ENCODE measurements at regions not wholly inside any gene's neighbourhood (a gene's known extent, or its start where the extent isn't known, plus 50 kb on each side); places are given as distances from the start of the nearest gene placed in this dataset.

- Mint-ChIP-seq H3K27me3 (peaks cover 8% of the 10 kb centered on the region), H3K4me1 (ENCODE audit: low read depth) (no peaks in the 10 kb centered on the region), H3K36me3 (no peaks in the 10 kb centered on the region), H3K27ac (no peak overlapping the region), H3K9me3 (ENCODE audit: low read depth) (no peaks in the 10 kb centered on the region), H3K4me3 (no peak overlapping the region)
These were observed 90.6 kb upstream of the PPP2R2D start for GRCh38 chr10:131810036-131810804.

- Mint-ChIP-seq H3K9me3 (ENCODE audit: low read depth) (no peaks in the 10 kb centered on the region), H3K27ac (no peak overlapping the region), H3K36me3 (no peaks in the 10 kb centered on the region), H3K4me1 (ENCODE audit: low read depth) (no peaks in the 10 kb centered on the region), H3K4me3 (no peak overlapping the region), H3K27me3 (peaks cover 8% of the 10 kb centered on the region)
These were observed 89.8 kb upstream of the PPP2R2D start for GRCh38 chr10:131810805-131811629.

- peaks cover 8% of the 10 kb centered on the region for H3K27me3 Mint-ChIP-seq
These were observed 89.0 kb upstream of the PPP2R2D start for GRCh38 chr10:131811630-131812403.

GRCh38 chr10:131812736-131813604 is 87.8 kb upstream of the PPP2R2D start:
- H3K4me3 Mint-ChIP-seq: no peak overlapping the region
- H3K27me3 Mint-ChIP-seq: peaks cover 8% of the 10 kb centered on the region
- no peak overlapping the region for H3K27ac Mint-ChIP-seq
- no peaks in the 10 kb centered on the region for H3K9me3 Mint-ChIP-seq (ENCODE audit: low read depth)
- H3K36me3 Mint-ChIP-seq: no peaks in the 10 kb centered on the region
- H3K4me1 Mint-ChIP-seq (ENCODE audit: low read depth): no peaks in the 10 kb centered on the region

More at GRCh38 chr10:131811630-131812403, 89.0 kb upstream of the PPP2R2D start:
- Mint-ChIP-seq H3K9me3 (ENCODE audit: low read depth) (no peaks in the 10 kb centered on the region), H3K36me3 (no peaks in the 10 kb centered on the region), H3K27ac (no peak overlapping the region), H3K4me1 (ENCODE audit: low read depth) (no peaks in the 10 kb centered on the region), H3K4me3 (no peak overlapping the region)

DNA sequence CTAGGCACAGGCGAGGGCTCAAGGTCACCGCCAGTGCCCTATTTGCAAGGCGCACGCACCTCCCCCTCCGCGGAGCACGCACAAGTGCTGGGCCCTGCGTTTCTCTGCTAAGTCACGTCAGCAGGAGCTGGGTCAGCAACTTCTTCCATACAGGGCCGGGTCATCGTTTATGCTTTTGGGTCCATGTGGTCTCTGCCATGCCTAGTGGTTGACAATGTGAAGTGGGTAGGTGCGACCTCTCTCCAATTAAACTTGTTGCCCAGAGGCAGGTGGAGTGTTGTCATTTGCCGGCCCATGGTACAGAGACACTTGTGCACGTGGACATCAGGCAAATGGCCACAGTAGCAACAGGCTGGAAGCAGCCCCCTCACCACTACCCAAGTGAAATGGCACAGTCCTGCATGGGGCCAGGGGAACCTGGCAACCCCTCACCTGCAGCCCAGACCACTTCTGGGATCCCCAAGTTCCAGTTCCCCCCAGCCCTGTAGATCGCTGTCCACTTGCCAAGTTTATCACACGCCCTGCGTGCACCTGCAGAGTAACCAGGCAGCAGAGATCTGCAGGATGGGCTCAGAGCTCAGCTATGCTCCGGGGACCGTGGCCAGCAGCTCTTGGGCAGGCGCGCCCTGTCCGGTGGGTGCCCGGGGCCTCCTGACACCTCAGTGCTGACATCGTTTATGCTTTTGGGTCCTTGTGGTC is 86.1 kb upstream of the PPP2R2D start:
- H3K4me3 Mint-ChIP-seq: no peak overlapping the region
- H3K36me3 Mint-ChIP-seq: no peaks in the 10 kb centered on the region
- no peak overlapping the region for H3K27ac Mint-ChIP-seq
- peaks cover 3% of the 10 kb centered on the region for H3K27me3 Mint-ChIP-seq
- no peaks in the 10 kb centered on the region for H3K4me1 Mint-ChIP-seq (ENCODE audit: low read depth)
- H3K9me3 Mint-ChIP-seq (ENCODE audit: low read depth): no peaks in the 10 kb centered on the region

DNA sequence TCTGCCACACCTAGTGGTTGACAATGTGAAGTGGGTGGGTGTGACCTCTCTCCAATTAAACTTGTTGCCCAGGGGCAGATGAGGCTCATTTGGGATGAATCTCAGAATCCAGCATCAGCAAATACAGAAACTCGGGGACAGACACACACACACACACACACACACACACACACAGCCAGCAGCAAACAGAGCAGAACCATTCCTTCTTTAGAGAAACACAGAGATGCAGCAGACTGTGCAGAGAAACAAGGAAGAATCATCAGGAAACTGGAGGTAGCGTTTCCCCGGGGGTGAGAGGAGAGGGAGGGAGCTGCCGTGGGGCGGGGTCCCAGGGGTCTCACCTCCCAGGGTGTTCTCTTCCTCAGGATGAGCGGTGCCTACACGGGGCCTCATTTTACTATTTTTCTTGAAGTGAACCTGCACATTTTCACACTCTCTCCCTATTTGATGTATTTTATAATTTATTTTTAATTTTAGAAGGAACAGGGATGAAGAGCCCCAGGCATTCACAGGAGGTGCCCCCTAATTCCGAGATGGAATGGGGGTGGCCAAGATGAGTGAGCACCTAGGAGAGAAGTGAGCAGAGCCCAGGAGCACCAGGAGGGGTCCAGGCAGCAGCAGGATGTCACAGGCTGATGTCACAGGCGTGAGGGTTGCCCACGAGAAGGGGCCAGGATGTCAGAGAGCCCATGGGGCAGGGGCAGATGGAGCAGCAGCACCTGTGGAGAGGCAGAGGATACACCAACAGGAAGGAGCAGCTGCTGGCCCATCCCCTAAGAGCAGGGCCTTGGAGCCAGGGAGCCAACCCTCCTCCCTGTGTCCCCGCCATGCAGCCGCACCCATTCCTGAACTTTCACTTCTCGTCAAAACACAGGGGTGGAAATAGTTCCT is 85.3 kb upstream of the PPP2R2D start:
- Mint-ChIP-seq H3K9me3 (ENCODE audit: low read depth) (no peaks in the 10 kb centered on the region), H3K36me3 (no peaks in the 10 kb centered on the region), H3K4me3 (no peak overlapping the region), H3K4me1 (ENCODE audit: low read depth) (no peaks in the 10 kb centered on the region), H3K27me3 (peaks cover 3% of the 10 kb centered on the region), H3K27ac (no peak overlapping the region)

DNA sequence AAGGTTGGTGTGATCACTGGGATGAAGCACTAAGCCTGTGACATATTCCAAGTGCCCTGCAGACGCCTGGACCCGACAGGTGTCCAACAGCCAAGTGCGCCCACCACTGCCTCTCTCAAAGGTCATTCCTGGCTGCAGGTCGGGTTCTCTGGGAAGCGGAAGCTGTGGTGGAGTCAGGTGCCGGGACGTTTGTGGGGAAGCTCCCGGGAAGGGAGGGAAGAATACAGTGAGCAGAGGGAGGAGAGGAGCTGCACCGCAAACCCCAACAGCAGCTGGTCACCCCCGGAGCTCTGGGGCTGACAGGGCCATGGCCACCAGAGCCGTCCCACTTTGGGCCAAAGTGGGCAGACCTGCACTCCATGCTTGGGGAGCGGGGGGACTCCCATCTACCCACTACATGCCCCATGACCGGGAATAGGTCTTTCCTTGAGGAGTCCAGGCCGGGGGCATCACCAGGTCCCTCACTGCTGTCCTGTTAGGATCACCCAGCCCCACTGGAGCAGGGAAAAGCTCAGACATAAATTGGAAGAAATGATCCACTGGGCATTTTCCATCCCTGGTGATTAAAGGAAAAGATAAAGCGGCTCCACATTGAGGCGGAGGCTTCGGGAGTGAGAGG is 84.5 kb upstream of the PPP2R2D start:
- no peaks in the 10 kb centered on the region for H3K36me3 Mint-ChIP-seq
- H3K4me3 Mint-ChIP-seq: no peak overlapping the region
- no peak overlapping the region for H3K27ac Mint-ChIP-seq
- H3K9me3 Mint-ChIP-seq (ENCODE audit: low read depth): no peaks in the 10 kb centered on the region
- no peaks in the 10 kb centered on the region for H3K4me1 Mint-ChIP-seq (ENCODE audit: low read depth)
- H3K27me3 Mint-ChIP-seq: peaks cover 3% of the 10 kb centered on the region

DNA sequence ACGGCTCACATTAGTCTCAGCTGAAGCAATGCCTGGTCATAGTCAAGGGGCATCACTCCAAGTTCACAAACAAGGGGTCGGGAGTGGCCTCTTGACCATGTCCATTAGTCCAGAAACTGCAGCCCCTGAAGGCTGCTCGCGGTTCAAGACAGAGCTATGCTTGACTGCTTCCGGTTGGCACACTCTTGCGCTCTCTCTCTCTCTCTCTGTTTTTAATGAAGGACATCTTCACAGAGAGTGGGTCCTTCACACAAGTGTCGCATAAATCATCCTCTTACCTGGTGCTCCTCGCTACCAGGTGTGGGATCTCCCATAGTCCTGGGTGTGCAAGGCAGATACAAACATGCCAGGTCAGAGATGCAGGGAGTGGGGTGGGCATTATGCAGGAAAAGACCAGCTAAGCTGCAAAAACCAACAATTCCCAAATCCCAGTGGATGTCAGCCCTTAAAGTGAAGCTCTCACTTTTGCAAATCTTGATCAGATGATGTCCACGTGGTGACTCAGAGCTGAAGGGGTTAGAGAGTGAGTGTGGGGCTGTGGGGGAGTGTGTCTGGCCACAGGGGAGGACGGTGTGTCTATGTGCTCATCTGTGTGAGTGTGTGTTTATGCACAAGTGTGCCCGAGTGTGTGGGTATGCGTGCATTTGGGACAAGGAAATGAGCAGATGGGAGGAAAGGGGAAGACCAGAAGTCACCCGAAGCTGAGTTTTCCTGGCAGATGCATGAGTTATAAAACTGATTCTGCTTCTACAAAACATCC is 83.7 kb upstream of the PPP2R2D start:
- H3K4me3 Mint-ChIP-seq: no peak overlapping the region
- H3K36me3 Mint-ChIP-seq: no peaks in the 10 kb centered on the region
- peaks cover 3% of the 10 kb centered on the region for H3K27me3 Mint-ChIP-seq
- no peak overlapping the region for H3K27ac Mint-ChIP-seq
- no peaks in the 10 kb centered on the region for H3K4me1 Mint-ChIP-seq (ENCODE audit: low read depth)
- H3K9me3 Mint-ChIP-seq (ENCODE audit: low read depth): no peaks in the 10 kb centered on the region

DNA sequence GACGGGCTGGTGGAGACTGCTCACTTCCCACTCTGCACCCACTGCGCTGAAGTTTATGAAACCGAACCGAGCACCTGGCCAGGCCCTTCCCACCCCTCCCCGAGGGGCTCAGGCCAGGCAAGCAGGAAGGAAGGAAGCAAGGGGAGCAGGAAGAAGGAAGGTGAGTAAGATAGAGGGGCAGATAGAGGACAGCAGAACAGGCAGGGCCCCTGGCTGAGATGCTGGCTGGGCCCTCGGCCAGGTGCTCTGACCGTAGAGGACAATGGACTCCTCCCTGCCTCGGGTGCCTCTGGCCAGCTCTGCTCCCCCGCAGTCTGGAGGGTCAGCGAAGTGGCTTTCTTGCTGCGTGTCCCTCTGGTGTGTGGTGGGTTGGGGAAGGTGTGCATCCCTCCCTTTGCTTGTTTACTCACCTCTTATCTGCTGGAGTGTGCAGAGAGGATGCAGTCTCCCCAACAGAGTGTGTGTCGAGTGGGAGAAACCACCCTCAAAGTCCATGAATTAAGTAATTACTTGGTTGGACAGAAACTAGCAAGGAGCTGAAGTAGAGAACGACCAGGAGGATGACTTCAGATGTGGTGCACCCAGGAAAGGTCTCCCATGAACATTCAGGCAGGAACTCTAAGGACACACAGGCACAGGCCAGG is 82.8 kb upstream of the PPP2R2D start:
- Mint-ChIP-seq H3K4me3 (no peak overlapping the region), H3K4me1 (ENCODE audit: low read depth) (no peaks in the 10 kb centered on the region), H3K27ac (no peak overlapping the region), H3K27me3 (peaks cover 3% of the 10 kb centered on the region), H3K36me3 (no peaks in the 10 kb centered on the region), H3K9me3 (ENCODE audit: low read depth) (no peaks in the 10 kb centered on the region)

- Mint-ChIP-seq H3K4me1 (ENCODE audit: low read depth) (no peaks in the 10 kb centered on the region), H3K27me3 (peaks cover 2% of the 10 kb centered on the region), H3K4me3 (no peak overlapping the region), H3K36me3 (no peaks in the 10 kb centered on the region), H3K27ac (no peak overlapping the region), H3K9me3 (ENCODE audit: low read depth) (no peaks in the 10 kb centered on the region)
These were observed 82.1 kb upstream of the PPP2R2D start for GRCh38 chr10:131818510-131819234.

DNA sequence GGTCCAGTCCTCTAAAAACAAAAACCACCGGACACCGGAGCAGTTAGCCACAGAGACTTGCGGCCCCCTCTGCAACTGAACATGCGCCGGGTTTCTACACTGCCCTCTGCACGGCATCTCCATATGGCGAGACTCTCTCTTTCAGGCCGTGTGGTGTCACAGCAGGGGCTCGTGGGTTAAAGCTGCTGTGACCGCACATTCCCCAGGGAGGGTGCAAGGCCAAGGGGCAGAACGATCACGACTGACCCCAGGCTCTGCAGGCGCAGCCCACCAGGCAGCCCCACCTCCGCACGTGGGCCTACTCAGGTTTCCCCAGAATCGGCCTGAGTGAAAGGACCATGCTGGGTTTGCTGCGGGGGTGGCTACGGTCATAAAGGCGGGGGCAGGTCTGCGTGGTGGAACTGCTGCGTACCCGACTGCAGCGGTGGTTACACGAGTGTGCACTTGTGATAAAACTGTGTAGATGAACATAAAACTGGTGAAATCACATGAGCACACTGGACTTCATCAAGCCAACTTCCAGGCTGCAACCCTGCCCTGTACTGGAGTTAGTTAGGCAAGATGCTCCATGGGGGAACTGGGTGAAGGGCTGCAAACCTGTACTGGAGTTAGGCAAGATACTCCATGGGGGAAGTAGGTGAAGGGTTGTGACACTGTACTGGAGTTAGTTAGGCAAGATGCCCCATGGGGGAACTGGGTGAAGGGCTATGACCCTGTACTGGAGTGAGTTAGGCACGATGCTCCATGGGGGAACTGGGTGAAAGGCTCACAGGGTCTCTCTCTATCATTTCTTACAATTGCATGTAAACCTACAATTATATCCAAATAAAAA is 81.4 kb upstream of the PPP2R2D start:
- no peak overlapping the region for H3K4me3 Mint-ChIP-seq
- H3K9me3 Mint-ChIP-seq (ENCODE audit: low read depth): no peaks in the 10 kb centered on the region
- no peaks in the 10 kb centered on the region for H3K36me3 Mint-ChIP-seq
- no peak overlapping the region for H3K27ac Mint-ChIP-seq
- H3K27me3 Mint-ChIP-seq: no peaks in the 10 kb centered on the region
- H3K4me1 Mint-ChIP-seq (ENCODE audit: low read depth): no peaks in the 10 kb centered on the region

Measured in activated naive CD8-positive, alpha-beta T cell (primary cell).